Liver (tissue), 8 donors: ENCODE measurements at regions not wholly inside any gene's neighbourhood (a gene's known extent, or its start where the extent isn't known, plus 50 kb on each side); places are given as distances from the start of the nearest gene placed in this dataset.

Experiments used
- DNase-seq: peaks from one replicate; pipeline ENCODE4 v3.0.0-alpha.2; 2017; ENCODE audit warnings: low spot score
- H3K27ac ChIP-seq, 2 donors: one replicate each; pipeline ENCODE4 v1.7.0; 2013; ENCODE audit warnings: inconsistent platforms in 2 of 2, low read length in 2 of 2, control low read depth in 1 of 2, low read depth in 1 of 2, mild to moderate bottlenecking in 1 of 2
- H3K27me3 ChIP-seq, 4 donors: one replicate each; pipeline versions ENCODE4 v1.6.1 to v1.7.0; 2013; ENCODE audit warnings: low read length in 3 of 4, inconsistent platforms in 1 of 4, mild to moderate bottlenecking in 1 of 4, moderate library complexity in 1 of 4; ENCODE audit not compliant: control insufficient read depth in 4 of 4, insufficient read depth in 4 of 4
- H3K36me3 ChIP-seq, 4 donors: one replicate each; pipeline versions ENCODE4 v1.6.1 to v1.7.0; 2013; ENCODE audit warnings: low read length in 3 of 4, mild to moderate bottlenecking in 3 of 4, low read depth in 1 of 4, moderate library complexity in 1 of 4; ENCODE audit not compliant: control insufficient read depth in 4 of 4, insufficient read depth in 3 of 4
- H3K4me1 ChIP-seq, 4 donors: one replicate each; pipeline versions ENCODE4 v1.6.1 to v1.7.0; 2013; ENCODE audit warnings: low read length in 3 of 4, mild to moderate bottlenecking in 3 of 4, moderate library complexity in 1 of 4; ENCODE audit not compliant: control insufficient read depth in 4 of 4, insufficient read depth in 4 of 4
- H3K4me3 ChIP-seq, 3 donors: one replicate each; pipeline versions ENCODE4 v1.6.1 to v1.7.0; 2013; ENCODE audit warnings: low read length in 3 of 3, control low read depth in 1 of 3, low read depth in 1 of 3, mild to moderate bottlenecking in 1 of 3
- H3K9ac ChIP-seq, 2 donors: one replicate each; pipeline ENCODE4 v1.7.0; 2013; ENCODE audit warnings: low read length in 2 of 2, mild to moderate bottlenecking in 2 of 2, moderate library complexity in 2 of 2, control low read depth in 1 of 2, low read depth in 1 of 2
- H3K9me3 ChIP-seq, 4 donors: one replicate each; pipeline versions ENCODE4 v1.6.1 to v1.7.0; 2013; ENCODE audit warnings: low read length in 3 of 4; ENCODE audit not compliant: control insufficient read depth in 4 of 4
- ATF3 ChIP-seq: IDR thresholded peaks from 2 replicates; pipeline ENCODE4 v1.6.1; 2016; ENCODE audit warnings: antibody characterized with exemption
- CTCF ChIP-seq: fragments of 150-350 bp; IDR thresholded peaks from 2 replicates; pipeline ENCODE4 v1.5.1; 2017; ENCODE audit warnings: improper control_type of control experiment, low read depth, low read length; ENCODE audit not compliant: missing input control
- EGR1 ChIP-seq, 2 donors: IDR thresholded peaks; 2 replicates each; pipeline ENCODE4 v1.6.1; 2016 to 2018; ENCODE audit warnings: antibody characterized with exemption in 2 of 2, low read depth in 2 of 2
- FOXA1 ChIP-seq: IDR thresholded peaks from 2 replicates; pipeline ENCODE4 v1.6.1; 2016; ENCODE audit warnings: antibody characterized with exemption
- FOXA2 ChIP-seq: IDR thresholded peaks from 2 replicates; pipeline ENCODE4 v1.6.1; 2016; ENCODE audit warnings: antibody characterized with exemption
- GABPA ChIP-seq, 2 donors: IDR thresholded peaks in 1 of 2; conservative IDR thresholded peaks in 1 of 2; 2 replicates each; pipeline ENCODE4 v1.6.1; 2016; ENCODE audit warnings: antibody characterized with exemption in 2 of 2, mild to moderate bottlenecking in 1 of 2, moderate library complexity in 1 of 2
- HNF4A ChIP-seq, 2 donors: conservative IDR thresholded peaks; 2 replicates each; pipeline ENCODE4 v1.6.1; 2016; ENCODE audit warnings: antibody characterized with exemption in 2 of 2, mild to moderate bottlenecking in 2 of 2
- HNF4G ChIP-seq: IDR thresholded peaks from 2 replicates; pipeline ENCODE4 v1.6.1; 2016; ENCODE audit warnings: antibody characterized with exemption
- JUND ChIP-seq, 2 donors: IDR thresholded peaks; 2 replicates each; pipeline ENCODE4 v1.6.1; 2016; ENCODE audit warnings: antibody characterized with exemption in 2 of 2
- MAX ChIP-seq: IDR thresholded peaks from 2 replicates; pipeline ENCODE4 v1.6.1; 2016; ENCODE audit warnings: antibody characterized with exemption
- NR2F2 ChIP-seq: IDR thresholded peaks from 2 replicates; pipeline ENCODE4 v1.6.1; 2016; ENCODE audit warnings: antibody characterized with exemption
- RAD21 ChIP-seq, 2 donors: IDR thresholded peaks; 2 replicates each; pipeline ENCODE4 v1.6.1; 2016; ENCODE audit warnings: antibody characterized with exemption in 2 of 2, mild to moderate bottlenecking in 2 of 2
- REST ChIP-seq: IDR thresholded peaks from 2 replicates; pipeline ENCODE4 v1.6.1; 2016; ENCODE audit warnings: antibody characterized with exemption, mild to moderate bottlenecking
- RXRA ChIP-seq, 2 donors: IDR thresholded peaks; 2 replicates each; pipeline ENCODE4 v1.6.1; 2017 to 2018; ENCODE audit warnings: antibody characterized with exemption in 2 of 2, mild to moderate bottlenecking in 1 of 2
- SP1 ChIP-seq: IDR thresholded peaks from 2 replicates; pipeline ENCODE4 v1.6.1; 2018; ENCODE audit warnings: antibody characterized with exemption, mild to moderate bottlenecking
- TAF1 ChIP-seq: conservative IDR thresholded peaks from 2 replicates; pipeline ENCODE4 v1.6.1; 2016; ENCODE audit warnings: antibody characterized with exemption, mild to moderate bottlenecking
- YY1 ChIP-seq: IDR thresholded peaks from 2 replicates; pipeline ENCODE4 v1.6.1; 2016; ENCODE audit warnings: antibody characterized with exemption, mild to moderate bottlenecking
- ZBTB33 ChIP-seq: IDR thresholded peaks from 2 replicates; pipeline ENCODE4 v1.6.1; 2016; ENCODE audit warnings: antibody characterized with exemption
- WGBS: extraction: QIAGEN DNeasy Blood & Tissue Kit; methylation state at CpG from one replicate; pipeline ENCODE4 v1.1.7; 2013; 5-methylcytosine and 5-hydroxymethylcytosine counted together
- donor health status: healthy.
- donor health status: healthy.
- donor health status: healthy.
- donor health status: healthy.
- donor health status: healthy.

- no peak overlapping the region for H3K4me3 ChIP-seq
- no peaks in the 10 kb centered on the region for H3K27me3 ChIP-seq
- H3K9ac ChIP-seq = no peak overlapping the region
- TF ChIP-seq NR2F2 (no peak), SP1 (no peak), MAX (no peak), RXRA (IDR thresholded peaks at IDR 0.05) (no peak), ZBTB33 (no peak), YY1 (no peak), GABPA (IDR thresholded peaks at IDR 0.05 in 1 of 2, conservative IDR thresholded peaks at IDR 0.05 in 1 of 2) (no peak), ATF3 (no peak), HNF4A (conservative IDR thresholded peaks at IDR 0.05) (no peak), FOXA2 (no peak), JUND (IDR thresholded peaks at IDR 0.05) (no peak), HNF4G (no peak), FOXA1 (no peak), TAF1 (no peak), RAD21 (IDR thresholded peaks at IDR 0.05) (no peak), EGR1 (IDR thresholded peaks at IDR 0.05; ENCODE audit: low read depth in 2 of 2) (no peak), CTCF (no peak), REST (no peak)
- 85% methylated on average over 6 of the region's 6 CpGs for WGBS
- no peaks in the 10 kb centered on the region for H3K36me3 ChIP-seq
- no peak overlapping the region for H3K27ac ChIP-seq
- H3K4me1 ChIP-seq = peaks cover 0 to 1% (median under 1%) of the 10 kb centered on the region in 4 donors
- no peak for DNase-seq
- no peaks in the 10 kb centered on the region for H3K9me3 ChIP-seq
These were observed 144.8 kb upstream of the FAR2 start for GRCh38 chr12:29004066-29004935.
